Endothelial cell of umbilical vein (primary cell): ENCODE measurements at regions not wholly inside any gene's neighbourhood (a gene's known extent, or its start where the extent isn't known, plus 50 kb on each side); places are given as distances from the start of the nearest gene placed in this dataset.

Experiments
- BruUV-seq: library from RNA; stranded (reverse); fragments of 400-500 nt; replicated peaks from 2 replicates; lab custom pipeline; 2021; lab: Mats Ljungman, UMichigan
- CTCF ChIA-PET: fragments of 300-600, 350-600 bp; sonication (Branson Sonifier 250); formaldehyde crosslinking; loops from one replicate; lab custom pipeline; 2021; ENCODE audit warnings: antibody characterized with exemption, inconsistent platforms; lab: Charles Lee
- POLR2A ChIA-PET: fragments of 300-600, 350-600 bp; sonication (Branson Sonifier 250); formaldehyde crosslinking; loops from one replicate; lab custom pipeline; 2021; ENCODE audit warnings: antibody characterized with exemption, inconsistent platforms; lab: Charles Lee
- DNase-seq: peaks from one replicate; pipeline ENCODE4 v3.0.0-alpha.2; 2011; ENCODE audit warnings: low read depth, low spot score
- FAIRE-seq: peaks from 2 replicates; lab custom pipeline; 2011; peaks lifted over from hg19 to GRCh38; lab: Jason Lieb, UNC
- H2AFZ ChIP-seq: 2 replicates; pipeline ENCODE4 v1.6.0; 2012; ENCODE audit warnings: low read depth, low read length, control low read depth, inconsistent platforms
- H3K27ac ChIP-seq: 2 replicates; pipeline ENCODE4 v1.5.1; 2011; ENCODE audit warnings: low read depth, mild to moderate bottlenecking, control low read depth, low read length, moderate library complexity; ENCODE audit not compliant: insufficient read depth
- H3K27me3 ChIP-seq, 2 experiments: 2 replicates each; pipeline versions ENCODE4 v1.6.0 to v1.6.1; 2011; ENCODE audit warnings: low read length in 2 of 2, mixed read lengths in 1 of 2; ENCODE audit not compliant: control insufficient read depth in 2 of 2, insufficient read depth in 2 of 2
- H3K36me3 ChIP-seq, 2 experiments: 2 replicates in 1 of 2; 3 replicates in 1 of 2; pipeline ENCODE4 v1.5.1; 2011; ENCODE audit warnings: low read length in 2 of 2, mild to moderate bottlenecking in 1 of 2, moderate library complexity in 1 of 2; ENCODE audit not compliant: control insufficient read depth in 2 of 2, insufficient read depth in 2 of 2; ENCODE audit errors: extremely low read depth in 1 of 2
- H3K4me1 ChIP-seq: 3 replicates; pipeline ENCODE4 v1.5.1; 2011; ENCODE audit warnings: mild to moderate bottlenecking, low read length; ENCODE audit not compliant: control insufficient read depth, insufficient read depth; ENCODE audit errors: extremely low read depth
- H3K4me2 ChIP-seq: 2 replicates; pipeline ENCODE4 v1.6.1; 2011; ENCODE audit warnings: low read length, control low read depth, mixed read lengths; ENCODE audit not compliant: insufficient read depth
- H3K4me3 ChIP-seq, 3 experiments: fragments of 200-600 bp in 1 of 3; sonication (generic), shearing (Covaris generic) in 1 of 3; replicated peaks in 1 of 3; 2 replicates each; pipeline ENCODE4 v1.5.1; 2011 to 2016; ENCODE audit warnings: control low read depth in 3 of 3, low read length in 3 of 3, mild to moderate bottlenecking in 2 of 3, inconsistent platforms in 1 of 3, low read depth in 1 of 3, moderate library complexity in 1 of 3; ENCODE audit not compliant: insufficient read depth in 1 of 3
- H3K79me2 ChIP-seq: 2 replicates; pipeline ENCODE4 v1.6.0; 2012; ENCODE audit warnings: low read length, inconsistent platforms; ENCODE audit not compliant: control insufficient read depth, insufficient read depth
- H3K9ac ChIP-seq: replicated peaks from 2 replicates; pipeline ENCODE3; 2011; ENCODE audit warnings: low read length, control low read depth; ENCODE audit not compliant: insufficient read depth; ENCODE audit errors: extremely low read depth
- H3K9me1 ChIP-seq: replicated peaks from 3 replicates; pipeline ENCODE4 v1.6.0; 2011; ENCODE audit warnings: mild to moderate bottlenecking, low read length; ENCODE audit not compliant: control insufficient read depth, insufficient read depth; ENCODE audit errors: extremely low read depth
- H3K9me3 ChIP-seq: replicated peaks from 2 replicates; pipeline ENCODE4 v1.5.1; 2012; ENCODE audit warnings: low read length, inconsistent platforms; ENCODE audit not compliant: control insufficient read depth, insufficient read depth
- H4K20me1 ChIP-seq: replicated peaks from 2 replicates; pipeline ENCODE3; 2011; ENCODE audit warnings: mild to moderate bottlenecking, low read length; ENCODE audit not compliant: control insufficient read depth, insufficient read depth; ENCODE audit errors: extremely low read depth
- EZH2 ChIP-seq: IDR thresholded peaks from 2 replicates; pipeline ENCODE4 v1.6.1; 2012; ENCODE audit warnings: borderline replicate concordance, low read depth, mild to moderate bottlenecking, moderate library complexity, low read length, inconsistent platforms; ENCODE audit not compliant: severe bottlenecking
- FOS ChIP-seq: IDR thresholded peaks from 2 replicates; pipeline ENCODE4 v1.6.1; 2011; ENCODE audit warnings: mild to moderate bottlenecking, low read length, moderate library complexity, borderline replicate concordance; ENCODE audit not compliant: insufficient read depth
- GATA2 ChIP-seq: IDR thresholded peaks from 2 replicates; pipeline ENCODE4 v1.7.0; 2011; ENCODE audit warnings: low read depth, mild to moderate bottlenecking, moderate library complexity, mixed read lengths, low read length; ENCODE audit not compliant: insufficient read length, insufficient read depth
- JUN ChIP-seq: IDR thresholded peaks from 2 replicates; pipeline ENCODE4 v1.6.1; 2011; ENCODE audit warnings: borderline replicate concordance, low read depth; ENCODE audit not compliant: insufficient read length, insufficient read depth
- MAX ChIP-seq: IDR thresholded peaks from 2 replicates; pipeline ENCODE4 v1.6.1; 2011; ENCODE audit not compliant: insufficient read depth, insufficient read length
- MYC ChIP-seq: IDR thresholded peaks from one replicate; pipeline ENCODE4 v1.6.1; 2011; ENCODE audit warnings: mild to moderate bottlenecking, low read depth, low read length
- POLR2A ChIP-seq: IDR thresholded peaks from 2 replicates; pipeline ENCODE4 v1.6.1; 2012; ENCODE audit warnings: low read depth, mild to moderate bottlenecking, control low read depth, low read length
- POLR2AphosphoS5 ChIP-seq: IDR thresholded peaks from 2 replicates; pipeline ENCODE4 v1.6.1; 2012; ENCODE audit warnings: low read depth, mild to moderate bottlenecking, control low read depth, low read length, moderate library complexity; ENCODE audit not compliant: insufficient read depth
- dilution Hi-C: fragments of 300-500 bp; cut with MboI; formaldehyde crosslinking; loops from one replicate; pipeline ENCODE4 v1.15.0; 2019; ENCODE audit warnings: low sequenced_read_pairs; ENCODE audit not compliant: extremely low pct_ligation_motif_present
- intact Hi-C: fragments of 100-400 bp; cut with micrococcal nuclease; formaldehyde crosslinking; loops from one replicate; pipeline ENCODE4 v1.10.0; 2022
- TF ChIP-seq, protein P1 (sequence below), 2 donors: IDR thresholded peaks; 1 replicate in 1 of 2; 2 replicates in 1 of 2; pipeline ENCODE4 v1.5.1; 2011; ENCODE audit warnings: low read length in 2 of 2, mild to moderate bottlenecking in 2 of 2, moderate library complexity in 2 of 2, control low read depth in 1 of 2, inconsistent platforms in 1 of 2, low read depth in 1 of 2; ENCODE audit not compliant: insufficient read depth in 1 of 2; ENCODE audit errors: extremely low read depth in 1 of 2

GRCh38 chr21:41008351-41008750 is 159.6 kb upstream of the BACE2 start:
- H3K9me1 ChIP-seq, result no peaks in the 10 kb centered on the region
- intact Hi-C loops, result no loop called here
- no peaks in the 10 kb centered on the region for H3K79me2 ChIP-seq
- ChIA-PET CTCF (no interaction called here), POLR2A (no interaction called here)
- no peaks in the 10 kb centered on the region for H3K27me3 ChIP-seq
- FAIRE-seq (no peak), DNase-seq (no peak)
- no peak for TF ChIP-seq FOS
- TF ChIP-seq POLR2A, result no peak
- TF ChIP-seq GATA2, result no peak
- TF ChIP-seq, protein P1, sequence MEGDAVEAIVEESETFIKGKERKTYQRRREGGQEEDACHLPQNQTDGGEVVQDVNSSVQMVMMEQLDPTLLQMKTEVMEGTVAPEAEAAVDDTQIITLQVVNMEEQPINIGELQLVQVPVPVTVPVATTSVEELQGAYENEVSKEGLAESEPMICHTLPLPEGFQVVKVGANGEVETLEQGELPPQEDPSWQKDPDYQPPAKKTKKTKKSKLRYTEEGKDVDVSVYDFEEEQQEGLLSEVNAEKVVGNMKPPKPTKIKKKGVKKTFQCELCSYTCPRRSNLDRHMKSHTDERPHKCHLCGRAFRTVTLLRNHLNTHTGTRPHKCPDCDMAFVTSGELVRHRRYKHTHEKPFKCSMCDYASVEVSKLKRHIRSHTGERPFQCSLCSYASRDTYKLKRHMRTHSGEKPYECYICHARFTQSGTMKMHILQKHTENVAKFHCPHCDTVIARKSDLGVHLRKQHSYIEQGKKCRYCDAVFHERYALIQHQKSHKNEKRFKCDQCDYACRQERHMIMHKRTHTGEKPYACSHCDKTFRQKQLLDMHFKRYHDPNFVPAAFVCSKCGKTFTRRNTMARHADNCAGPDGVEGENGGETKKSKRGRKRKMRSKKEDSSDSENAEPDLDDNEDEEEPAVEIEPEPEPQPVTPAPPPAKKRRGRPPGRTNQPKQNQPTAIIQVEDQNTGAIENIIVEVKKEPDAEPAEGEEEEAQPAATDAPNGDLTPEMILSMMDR (IDR thresholded peaks at IDR 0.05; ENCODE audit: extremely low read depth in 1 of 2, insufficient read depth in 1 of 2, low read depth in 1 of 2, low read length in 2 of 2), result no peak
- no peak for TF ChIP-seq POLR2AphosphoS5
- TF ChIP-seq MYC, result no peak
- no peak for TF ChIP-seq MAX
- TF ChIP-seq EZH2, result no peak
- no peak for TF ChIP-seq JUN
- no peaks in the 10 kb centered on the region for H3K36me3 ChIP-seq
- dilution Hi-C loops, result no loop called here
- no peak overlapping the region for H2AFZ ChIP-seq
- H4K20me1 ChIP-seq, result no peaks in the 10 kb centered on the region
- no TSS peak for BruUV-seq
- H3K4me2 ChIP-seq, result no peak overlapping the region
- no peak overlapping the region for H3K4me3 ChIP-seq
- no peak overlapping the region for H3K27ac ChIP-seq
- no peak overlapping the region for H3K9ac ChIP-seq
- peaks cover 2% of the 10 kb centered on the region for H3K9me3 ChIP-seq
- no peaks in the 10 kb centered on the region for H3K4me1 ChIP-seq
